PFSK-1 (cell line): ENCODE measurements at regions not wholly inside any gene's neighbourhood (a gene's known extent, or its start where the extent isn't known, plus 50 kb on each side); places are given as distances from the start of the nearest gene placed in this dataset.

ENCODE experiments used
- FOXP2 ChIP-seq: optimal IDR thresholded peaks from 2 replicates; pipeline ENCODE3; 2011; ENCODE audit warnings: borderline replicate concordance, control low read depth, inconsistent platforms; ENCODE audit not compliant: insufficient read depth; ENCODE audit errors: extremely low read length, extremely low read depth
- POLR2AphosphoS5 ChIP-seq: IDR thresholded peaks from 2 replicates; pipeline ENCODE4 v1.6.1; 2012; ENCODE audit warnings: low read depth, mild to moderate bottlenecking, control low read depth, low read length, moderate library complexity
- SIN3A ChIP-seq: IDR thresholded peaks from 2 replicates; pipeline ENCODE4 v1.6.1; 2012; ENCODE audit warnings: mild to moderate bottlenecking, low read length, moderate library complexity, borderline replicate concordance; ENCODE audit not compliant: insufficient read depth
- TAF1 ChIP-seq: IDR thresholded peaks from 2 replicates; pipeline ENCODE4 v1.6.1; 2012; ENCODE audit warnings: low read length, control low read depth, borderline replicate concordance; ENCODE audit not compliant: insufficient read depth
- TF ChIP-seq, protein P1 (sequence below), 2 experiments: IDR thresholded peaks; 2 replicates each; pipeline versions ENCODE4 v1.6.1 to v1.8.0; 2011 to 2012; ENCODE audit warnings: low read depth in 2 of 2, low read length in 2 of 2, control low read depth in 1 of 2, inconsistent platforms in 1 of 2, mild to moderate bottlenecking in 1 of 2, moderate library complexity in 1 of 2; ENCODE audit not compliant: insufficient read depth in 1 of 2

- TF ChIP-seq, protein P1, sequence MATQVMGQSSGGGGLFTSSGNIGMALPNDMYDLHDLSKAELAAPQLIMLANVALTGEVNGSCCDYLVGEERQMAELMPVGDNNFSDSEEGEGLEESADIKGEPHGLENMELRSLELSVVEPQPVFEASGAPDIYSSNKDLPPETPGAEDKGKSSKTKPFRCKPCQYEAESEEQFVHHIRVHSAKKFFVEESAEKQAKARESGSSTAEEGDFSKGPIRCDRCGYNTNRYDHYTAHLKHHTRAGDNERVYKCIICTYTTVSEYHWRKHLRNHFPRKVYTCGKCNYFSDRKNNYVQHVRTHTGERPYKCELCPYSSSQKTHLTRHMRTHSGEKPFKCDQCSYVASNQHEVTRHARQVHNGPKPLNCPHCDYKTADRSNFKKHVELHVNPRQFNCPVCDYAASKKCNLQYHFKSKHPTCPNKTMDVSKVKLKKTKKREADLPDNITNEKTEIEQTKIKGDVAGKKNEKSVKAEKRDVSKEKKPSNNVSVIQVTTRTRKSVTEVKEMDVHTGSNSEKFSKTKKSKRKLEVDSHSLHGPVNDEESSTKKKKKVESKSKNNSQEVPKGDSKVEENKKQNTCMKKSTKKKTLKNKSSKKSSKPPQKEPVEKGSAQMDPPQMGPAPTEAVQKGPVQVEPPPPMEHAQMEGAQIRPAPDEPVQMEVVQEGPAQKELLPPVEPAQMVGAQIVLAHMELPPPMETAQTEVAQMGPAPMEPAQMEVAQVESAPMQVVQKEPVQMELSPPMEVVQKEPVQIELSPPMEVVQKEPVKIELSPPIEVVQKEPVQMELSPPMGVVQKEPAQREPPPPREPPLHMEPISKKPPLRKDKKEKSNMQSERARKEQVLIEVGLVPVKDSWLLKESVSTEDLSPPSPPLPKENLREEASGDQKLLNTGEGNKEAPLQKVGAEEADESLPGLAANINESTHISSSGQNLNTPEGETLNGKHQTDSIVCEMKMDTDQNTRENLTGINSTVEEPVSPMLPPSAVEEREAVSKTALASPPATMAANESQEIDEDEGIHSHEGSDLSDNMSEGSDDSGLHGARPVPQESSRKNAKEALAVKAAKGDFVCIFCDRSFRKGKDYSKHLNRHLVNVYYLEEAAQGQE (IDR thresholded peaks at IDR 0.05; ENCODE audit: insufficient read depth in 1 of 2, low read depth in 2 of 2, low read length in 2 of 2) = no peak
- TF ChIP-seq POLR2AphosphoS5 (no peak), FOXP2 (no peak), TAF1 (no peak), SIN3A (no peak)
Observed at GRCh38 chrX:2574271-2574670, 73.5 kb upstream of the DHRSX start.
